ENCODE measurements at regions not wholly inside any gene's neighbourhood (a gene's known extent, or its start where the extent isn't known, plus 50 kb on each side); places are given as distances from the start of the nearest gene placed in this dataset.
"Not testable (repeated sequence)": the region's sequence is repeated elsewhere in the genome, so short reads cannot be mapped to it uniquely, and the experiment has no call there.

DNA sequence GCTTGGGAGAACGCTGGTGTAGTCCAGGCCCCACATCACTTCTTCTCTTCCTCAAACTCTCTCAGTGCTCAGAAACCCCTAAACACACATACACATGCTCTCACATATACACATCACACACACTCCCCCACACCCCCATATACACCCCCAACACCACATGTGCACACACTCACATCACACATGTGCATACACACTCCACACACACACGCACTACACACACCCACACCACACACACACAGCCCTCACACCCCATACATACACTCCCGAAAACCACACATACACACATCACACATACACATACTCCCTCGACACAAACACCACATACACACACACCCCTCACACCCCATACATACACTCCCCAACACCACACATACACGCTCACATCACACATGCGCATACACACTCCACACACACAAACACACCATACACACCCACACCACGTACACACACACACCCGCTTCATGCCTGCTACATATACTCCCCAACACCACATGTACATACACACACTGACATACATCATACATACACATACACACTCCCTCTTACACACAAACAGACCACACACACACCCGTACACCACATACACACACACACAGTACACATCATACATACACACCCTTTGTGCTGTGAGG is 110.3 kb upstream of the TMEM170B start:
- DNase-seq (ENCODE audit: low read depth in 2 of 2): no peak

DNA sequence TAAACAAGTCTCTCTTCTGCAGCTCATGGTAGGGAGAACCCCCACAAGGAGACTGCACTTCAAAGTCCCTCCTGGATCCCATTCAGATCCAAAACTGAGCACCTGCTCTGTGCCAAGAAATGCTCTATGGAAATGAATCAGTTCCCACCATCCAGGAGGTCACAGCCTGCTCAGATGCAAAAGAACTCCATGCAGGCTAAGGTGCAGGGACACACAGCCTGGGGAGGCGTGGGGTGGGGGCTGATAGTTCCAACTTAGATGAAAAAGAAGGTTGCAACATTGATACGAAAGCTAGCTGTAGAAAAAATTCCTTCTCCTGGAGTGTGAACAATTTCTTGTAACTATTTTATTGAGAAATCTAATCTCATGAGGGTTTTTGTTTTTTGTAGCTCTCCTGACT is 111.0 kb upstream of the TMEM170B start:
- DNase-seq (ENCODE audit: low read depth in 2 of 2): no peak

DNA sequence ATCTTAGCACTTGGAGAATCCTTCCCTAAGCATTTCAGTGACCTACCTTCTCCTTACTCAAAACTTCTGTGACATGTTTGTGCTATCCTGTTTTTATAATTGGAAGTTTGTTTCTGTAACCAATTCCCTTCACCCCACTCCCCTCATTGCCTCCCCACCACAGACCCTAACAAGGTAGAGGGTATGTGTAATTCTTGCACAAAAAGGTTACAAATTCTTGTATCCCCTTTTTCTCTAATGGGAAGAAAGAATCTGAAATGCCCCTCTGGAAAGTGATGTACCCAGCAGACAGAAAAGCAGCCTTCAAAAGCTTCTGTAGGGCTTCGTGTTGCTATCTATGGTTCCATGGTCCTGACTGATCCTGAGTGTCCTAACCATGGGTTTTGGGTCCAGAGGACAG is 111.7 kb upstream of the TMEM170B start:
- no peak for DNase-seq (ENCODE audit: low read depth in 2 of 2)

DNA sequence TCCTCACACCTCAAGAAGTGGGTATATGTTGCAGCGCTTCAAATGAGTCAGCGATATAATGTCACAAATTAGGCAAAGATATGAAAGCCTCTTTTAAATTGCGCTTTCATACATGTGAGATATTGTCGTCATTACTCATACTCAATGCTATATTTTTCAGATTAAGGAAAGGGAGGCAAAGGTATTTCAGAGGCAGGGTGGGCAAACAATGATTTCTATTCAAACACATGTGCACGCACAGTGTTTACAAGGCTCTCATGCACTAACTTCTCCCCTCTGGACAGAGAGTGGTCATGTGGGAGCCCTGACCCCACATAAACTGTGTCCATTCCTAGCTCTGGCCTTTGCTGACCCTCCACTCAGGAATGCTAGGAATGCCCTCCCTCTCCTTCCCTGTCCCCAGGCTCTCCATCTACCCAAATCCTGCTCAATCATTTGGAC is 112.1 kb upstream of the TMEM170B start:
- DNase-seq (ENCODE audit: low read depth in 2 of 2): no peak

DNA sequence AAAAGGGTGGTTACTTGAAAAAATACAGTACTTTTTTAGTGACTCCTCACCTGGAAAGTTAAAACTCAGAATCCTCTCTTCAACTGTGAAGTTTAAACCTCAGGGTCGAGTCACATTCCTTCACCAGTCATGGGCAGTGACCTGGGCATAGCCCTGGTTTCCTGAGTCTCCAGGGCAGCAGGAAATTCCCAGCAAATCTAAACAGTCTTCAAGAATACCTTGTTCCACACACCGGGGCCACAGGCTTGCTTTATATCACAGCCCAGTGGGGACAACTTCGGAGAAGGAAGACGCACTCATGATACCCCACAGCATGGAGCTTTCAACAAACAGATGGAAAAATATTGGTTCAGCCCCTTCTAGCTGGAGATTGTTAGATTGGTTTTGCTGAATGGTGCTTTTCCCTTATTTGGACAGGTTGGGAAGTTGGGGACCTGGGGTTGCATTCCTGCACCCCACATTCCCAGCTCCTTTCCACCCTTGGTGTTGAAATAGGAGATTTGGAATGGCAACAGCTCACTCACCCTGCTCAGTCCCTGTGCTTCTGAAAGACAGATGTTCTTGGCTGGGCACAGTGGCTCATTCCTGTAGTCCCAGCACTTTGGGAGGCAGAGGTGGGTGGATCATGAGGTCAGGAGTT is 113.0 kb upstream of the TMEM170B start:
- no peak for DNase-seq (ENCODE audit: low read depth in 2 of 2)

DNA sequence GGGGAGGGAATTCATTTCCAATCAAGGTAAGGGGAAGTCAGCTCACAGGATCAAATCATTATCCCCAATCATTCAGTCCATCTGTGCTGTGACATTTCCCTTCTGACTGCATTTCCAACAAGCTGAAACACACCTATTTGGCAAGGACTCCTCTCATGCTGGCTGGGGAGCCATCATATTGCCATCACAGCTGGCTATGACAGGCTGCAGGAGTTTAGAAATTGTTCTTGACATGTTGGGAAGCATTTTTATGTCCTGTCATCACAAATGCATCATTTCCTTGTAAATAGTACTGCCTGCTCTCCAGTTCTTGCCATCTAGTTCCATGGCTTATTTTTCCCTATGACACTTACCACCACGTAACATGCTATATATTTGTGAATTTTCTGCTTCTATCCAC is 113.9 kb upstream of the TMEM170B start:
- no peak for DNase-seq (ENCODE audit: low read depth in 2 of 2)

DNA sequence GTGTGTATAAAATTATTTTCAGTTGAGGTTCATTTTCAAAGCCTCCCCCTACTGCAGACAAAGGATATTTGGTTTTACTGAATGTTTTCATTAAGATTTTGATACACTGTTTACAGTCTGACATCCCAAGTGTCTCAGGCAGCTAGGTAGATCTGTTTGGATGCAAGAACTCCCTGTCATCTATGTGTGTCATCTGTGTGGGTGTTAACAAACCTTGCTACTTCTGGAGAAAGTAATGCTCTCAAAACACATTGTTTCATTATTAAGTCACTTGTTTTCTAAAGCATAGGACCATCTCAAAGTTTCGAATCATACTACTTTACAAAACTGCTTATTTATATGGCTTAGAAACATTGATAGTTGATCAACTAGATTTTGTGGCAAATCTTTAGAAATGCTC is 114.5 kb upstream of the TMEM170B start:
- DNase-seq (ENCODE audit: low read depth in 2 of 2): no peak

DNA sequence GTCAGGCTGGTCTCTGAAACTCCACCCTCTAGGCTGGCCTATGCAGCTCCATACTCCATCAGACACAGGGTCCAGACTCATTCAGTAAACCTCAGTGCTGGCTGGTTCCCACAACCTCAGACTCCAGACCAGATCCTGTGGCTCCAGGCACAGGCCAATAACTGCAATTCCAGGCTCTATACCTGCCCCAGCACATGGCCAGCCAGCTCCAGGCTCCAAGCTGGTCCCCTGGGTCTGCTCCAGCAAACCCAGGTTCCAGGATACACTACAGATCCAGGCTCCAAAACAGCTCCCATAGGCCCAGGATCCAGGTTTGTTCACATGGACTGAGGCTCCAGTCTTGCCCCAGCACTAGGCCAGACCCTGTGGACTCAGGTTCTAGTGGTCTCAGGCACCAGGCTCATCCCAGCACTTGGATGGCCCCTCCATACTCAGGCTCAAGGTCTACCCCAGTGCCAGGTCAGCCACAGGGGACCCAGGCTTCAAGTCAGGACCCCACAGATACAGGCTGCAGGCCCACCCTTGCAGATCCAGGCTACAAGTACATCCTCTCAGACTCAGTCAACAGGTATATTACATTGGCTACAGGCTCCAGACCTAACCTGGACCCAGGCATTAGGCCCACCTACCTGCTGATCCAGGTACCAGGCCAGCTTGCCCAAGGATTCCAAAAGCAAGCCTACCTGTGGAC is 117.6 kb upstream of the TMEM170B start:
- DNase-seq (ENCODE audit: low read depth in 2 of 2): no peak

DNA sequence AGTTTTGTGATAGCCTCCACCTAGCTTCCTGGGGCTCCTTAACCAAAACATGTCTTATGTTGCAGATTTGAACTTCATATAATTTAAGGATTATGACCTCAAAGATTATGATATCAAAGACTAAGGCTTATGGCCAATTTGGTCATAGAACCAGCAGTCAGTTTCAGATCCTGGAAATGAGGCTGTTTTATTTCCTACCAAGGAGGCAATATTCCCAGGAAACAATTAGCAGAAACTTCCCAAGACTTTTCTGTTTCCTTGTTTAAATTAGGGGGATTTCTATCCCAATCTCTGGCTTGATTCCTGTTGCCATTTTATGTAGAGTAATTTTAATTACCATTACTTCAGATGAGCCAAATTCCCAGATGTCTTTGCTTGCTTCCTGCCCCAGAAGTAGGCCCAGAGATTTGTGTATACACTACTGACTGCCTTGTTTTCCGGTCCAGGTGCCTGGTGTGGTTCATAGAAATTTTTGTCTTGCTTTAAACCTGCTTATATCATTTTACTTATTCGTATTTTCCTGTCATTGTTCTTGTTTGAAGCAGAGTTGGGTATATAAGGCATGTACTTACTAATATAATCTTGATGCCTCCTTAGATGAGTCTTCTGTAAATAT is 119.2 kb upstream of the TMEM170B start:
- DNase-seq (ENCODE audit: low read depth in 2 of 2): no peak

DNA sequence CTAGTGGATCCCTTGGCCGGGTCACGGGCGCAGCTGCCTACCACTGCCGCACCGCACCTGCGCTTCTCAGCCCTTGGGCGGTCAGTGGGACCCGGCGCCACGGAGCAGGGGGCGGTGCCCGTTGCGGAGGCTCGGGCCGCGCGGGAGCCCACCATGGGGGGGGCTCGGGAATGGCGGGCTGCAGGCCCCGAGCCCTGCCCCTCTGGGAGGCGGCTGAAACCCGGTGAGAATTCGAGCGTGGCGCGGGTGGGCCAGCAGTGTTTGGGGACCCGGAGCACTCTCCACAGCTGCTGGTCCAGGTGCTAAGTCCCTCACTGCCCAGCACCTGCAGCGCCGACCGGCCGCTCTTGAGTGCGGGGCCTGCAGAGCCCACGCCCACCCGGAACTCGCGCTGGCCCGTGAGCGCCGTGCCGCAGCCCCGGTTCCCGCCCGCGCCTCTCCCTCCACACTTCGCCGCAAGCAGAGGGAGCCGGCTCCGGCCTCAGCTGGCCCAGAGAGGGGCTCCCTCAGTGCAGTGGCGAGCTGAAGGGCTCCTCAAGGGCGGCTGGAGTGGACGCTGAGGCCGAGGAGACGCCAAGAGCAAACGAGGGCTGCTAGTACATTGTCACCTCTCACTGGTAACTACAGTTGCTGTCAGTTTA is 120.5 kb upstream of the TMEM170B start:
- no peak for DNase-seq (ENCODE audit: low read depth in 2 of 2)

DNA sequence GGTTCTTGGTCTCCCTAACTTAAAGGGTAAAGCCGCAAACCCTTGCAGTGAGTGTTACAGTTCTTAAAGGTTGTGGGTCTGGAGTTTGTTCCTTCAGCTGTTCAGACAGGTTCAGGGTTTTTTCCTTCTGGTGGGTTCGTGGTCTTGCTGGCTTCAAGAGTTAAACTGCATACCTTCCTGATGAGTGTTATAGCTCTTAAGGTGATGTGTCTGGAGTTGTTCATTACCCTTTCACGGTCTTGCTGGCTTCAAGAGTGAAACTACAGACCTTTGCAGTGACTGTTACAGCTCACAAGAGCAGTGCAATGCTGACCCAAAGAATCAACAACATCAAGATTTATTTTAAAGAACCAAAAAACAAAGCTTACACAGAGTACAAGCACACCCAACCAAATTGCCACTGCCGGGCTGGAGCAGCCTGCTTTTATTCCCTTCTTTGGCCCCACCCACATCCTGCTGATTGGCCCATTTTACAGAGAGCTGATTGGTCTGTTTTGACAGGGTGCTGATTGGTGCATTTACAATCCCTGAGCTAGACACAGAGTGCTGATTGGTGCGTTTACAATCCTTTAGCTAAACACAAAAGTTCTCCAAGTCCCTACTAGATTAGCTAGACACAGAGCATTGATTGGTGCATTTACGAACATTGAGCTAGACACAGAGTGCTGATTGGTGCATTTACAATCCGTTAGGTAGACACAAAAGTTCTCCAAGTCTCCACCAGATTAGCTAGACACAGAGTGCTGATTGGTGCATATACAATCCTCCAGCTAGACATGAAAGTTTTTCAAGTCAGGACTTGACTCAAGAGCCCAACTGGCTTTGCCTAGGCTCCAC is 121.2 kb upstream of the TMEM170B start:
- not testable (repeated sequence) for DNase-seq (ENCODE audit: low read depth in 2 of 2)

DNA sequence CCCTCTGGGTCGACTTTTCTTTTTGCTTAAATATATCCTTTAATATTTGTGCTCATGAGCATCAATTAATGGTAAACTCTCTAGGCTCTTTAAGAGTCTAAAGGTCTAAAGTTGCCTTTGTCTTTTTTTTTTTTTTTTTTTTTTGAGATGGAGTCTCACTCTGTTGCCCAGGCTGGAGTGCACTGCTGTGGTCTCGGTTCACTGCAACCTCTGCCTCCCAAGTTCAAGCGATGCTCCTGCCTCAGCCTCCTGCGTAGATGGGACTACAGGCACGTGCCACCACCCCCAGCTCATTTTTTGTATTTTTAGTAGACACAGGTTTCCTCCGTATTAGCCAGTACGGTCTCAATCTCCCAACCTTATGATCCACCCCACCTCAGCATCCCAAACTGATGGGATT is 122.0 kb upstream of the TMEM170B start:
- no peak for DNase-seq (ENCODE audit: low read depth in 2 of 2)

DNA sequence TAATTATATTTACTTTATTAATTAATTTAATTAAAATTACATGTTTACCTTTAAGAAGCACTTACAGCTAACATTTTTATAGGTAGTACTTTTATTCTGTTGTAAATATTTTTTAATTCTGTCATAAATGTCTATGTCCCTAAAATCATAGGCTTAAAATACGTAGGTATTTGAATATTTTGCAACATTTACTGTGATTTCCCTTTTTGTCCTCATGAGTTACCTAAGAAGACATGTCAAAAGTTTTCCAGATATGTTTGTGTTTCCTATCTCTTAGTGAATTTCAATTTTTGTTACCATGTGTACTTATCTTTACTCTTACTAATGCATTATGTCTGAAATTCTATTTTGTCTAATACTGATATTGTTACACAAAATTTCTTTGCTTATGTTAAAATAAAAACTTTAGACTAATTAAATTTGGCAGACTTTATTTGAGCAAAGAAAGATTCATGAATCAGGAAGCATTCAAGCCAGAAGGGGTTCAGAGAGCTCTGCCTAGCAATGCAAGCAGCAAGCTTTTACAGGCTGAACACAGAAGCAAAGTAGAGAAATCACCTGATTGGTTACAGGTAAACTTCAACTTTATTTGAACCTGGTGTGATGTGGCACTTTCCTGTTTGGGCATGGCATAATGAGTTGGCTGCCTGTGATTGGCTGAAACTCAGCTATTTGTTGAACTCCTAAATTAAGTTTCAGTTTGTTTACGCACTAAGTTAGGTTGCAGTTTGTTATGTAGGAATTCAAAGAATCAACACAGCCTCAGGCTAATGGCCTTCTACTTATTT is 123.2 kb upstream of the TMEM170B start:
- peak in 1 of 2 donors; percentile 24 for DNase-seq (ENCODE audit: low read depth in 2 of 2)

DNA sequence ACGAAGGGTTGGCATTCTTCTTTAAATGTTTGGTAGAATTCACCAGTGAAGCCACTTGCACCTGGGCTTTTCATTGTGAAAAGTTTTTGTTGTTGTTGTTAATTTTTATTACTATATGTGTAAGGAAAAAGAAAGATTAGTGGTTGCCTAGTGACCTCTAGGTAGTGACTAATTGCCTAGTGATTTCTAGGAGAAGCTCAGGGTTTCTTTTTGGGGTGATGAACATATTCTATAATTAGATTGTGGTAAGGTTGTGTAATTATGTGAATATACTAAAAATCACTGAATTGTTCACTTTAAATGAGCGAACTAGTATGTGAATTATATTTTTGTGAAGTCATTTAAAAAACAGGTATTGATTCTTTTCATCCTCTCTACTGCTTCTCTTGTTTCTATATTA is 123.8 kb upstream of the TMEM170B start:
- no peak for DNase-seq (ENCODE audit: low read depth in 2 of 2)

DNA sequence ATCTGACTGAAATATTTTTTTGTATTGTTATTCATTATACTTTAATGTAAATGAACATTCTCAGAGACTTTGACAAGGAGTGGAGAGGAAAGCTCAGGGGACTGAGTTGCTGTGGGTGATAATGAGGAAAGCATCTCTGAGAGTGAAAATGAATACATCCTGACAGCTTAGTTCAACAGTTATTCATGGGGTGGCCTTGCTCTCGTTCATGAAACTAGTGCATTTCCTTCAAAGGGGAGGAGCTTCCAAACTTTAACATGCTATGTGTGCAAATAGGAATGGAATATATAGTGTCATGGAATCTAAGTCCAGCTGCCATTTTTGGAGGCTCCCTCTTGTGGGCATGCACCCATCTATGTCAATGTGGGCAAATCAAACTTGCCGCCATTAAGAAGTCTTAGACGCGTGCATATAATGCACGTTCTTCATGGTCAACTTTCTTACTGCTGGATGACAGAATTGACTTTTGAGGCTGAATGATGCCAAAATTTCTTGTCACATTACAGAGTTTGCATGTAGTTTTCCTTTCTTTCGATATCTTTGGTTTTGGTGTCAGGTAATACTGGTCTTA is 124.3 kb upstream of the TMEM170B start:
- DNase-seq (ENCODE audit: low read depth in 2 of 2): no peak

DNA sequence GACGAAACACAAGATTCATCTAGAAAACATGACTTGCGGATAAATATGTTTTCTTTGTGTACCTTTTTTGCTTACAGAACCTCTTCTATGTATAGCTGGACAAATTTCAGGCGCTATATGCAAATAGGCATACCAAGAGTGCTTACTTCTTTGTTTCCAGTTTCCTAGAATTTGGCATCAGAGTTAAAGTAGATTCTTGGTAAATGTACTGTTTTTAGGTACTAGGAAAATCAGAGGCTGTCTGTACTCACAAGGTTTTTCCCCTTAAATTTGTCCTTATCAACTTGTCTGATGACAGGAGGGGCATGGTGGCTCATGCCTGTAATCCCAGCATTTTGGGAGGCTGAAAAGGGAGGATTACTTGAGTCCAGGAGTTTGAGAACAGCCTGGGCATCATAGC is 124.9 kb upstream of the TMEM170B start:
- DNase-seq (ENCODE audit: low read depth in 2 of 2): no peak

DNA sequence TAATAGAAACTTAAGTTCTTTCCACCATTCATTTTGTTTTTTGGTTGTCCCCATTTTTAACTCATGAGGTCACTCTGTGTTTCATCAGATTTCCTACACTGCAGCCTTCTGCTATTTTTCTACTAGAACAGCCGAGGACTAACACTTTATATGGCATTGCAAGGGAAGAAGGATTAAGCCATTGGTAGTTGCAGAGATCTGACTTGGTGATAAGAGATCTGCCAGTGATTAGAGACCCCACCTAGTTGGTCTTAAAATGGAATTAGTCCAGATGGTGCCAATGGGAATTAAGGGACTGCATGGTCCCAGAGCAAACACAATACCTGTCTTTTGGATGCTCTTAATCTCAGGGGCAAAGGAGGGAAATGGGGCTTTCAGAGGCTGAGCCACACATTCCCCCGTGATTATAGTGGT is 125.5 kb upstream of the TMEM170B start:
- DNase-seq (ENCODE audit: low read depth in 2 of 2): no peak

DNA sequence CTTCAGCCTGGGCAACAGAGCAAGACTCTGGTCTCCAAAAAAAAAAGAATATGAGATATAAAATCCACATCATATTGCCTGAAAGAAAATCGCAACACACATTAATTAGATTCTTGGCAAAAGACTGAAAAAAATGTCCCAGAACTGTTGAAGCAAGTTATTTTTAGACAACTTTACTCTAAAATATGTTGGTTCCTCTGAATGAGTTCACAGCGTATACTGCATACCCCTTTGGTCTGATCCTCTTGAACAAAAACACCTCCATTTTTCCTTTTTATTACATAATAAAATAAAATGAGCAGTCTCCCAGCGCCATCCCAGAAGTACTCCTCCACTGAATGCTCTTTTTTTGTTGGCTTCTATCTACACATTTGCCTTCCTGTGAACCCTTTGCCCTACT is 126.0 kb upstream of the TMEM170B start:
- no peak for DNase-seq (ENCODE audit: low read depth in 2 of 2)

DNA sequence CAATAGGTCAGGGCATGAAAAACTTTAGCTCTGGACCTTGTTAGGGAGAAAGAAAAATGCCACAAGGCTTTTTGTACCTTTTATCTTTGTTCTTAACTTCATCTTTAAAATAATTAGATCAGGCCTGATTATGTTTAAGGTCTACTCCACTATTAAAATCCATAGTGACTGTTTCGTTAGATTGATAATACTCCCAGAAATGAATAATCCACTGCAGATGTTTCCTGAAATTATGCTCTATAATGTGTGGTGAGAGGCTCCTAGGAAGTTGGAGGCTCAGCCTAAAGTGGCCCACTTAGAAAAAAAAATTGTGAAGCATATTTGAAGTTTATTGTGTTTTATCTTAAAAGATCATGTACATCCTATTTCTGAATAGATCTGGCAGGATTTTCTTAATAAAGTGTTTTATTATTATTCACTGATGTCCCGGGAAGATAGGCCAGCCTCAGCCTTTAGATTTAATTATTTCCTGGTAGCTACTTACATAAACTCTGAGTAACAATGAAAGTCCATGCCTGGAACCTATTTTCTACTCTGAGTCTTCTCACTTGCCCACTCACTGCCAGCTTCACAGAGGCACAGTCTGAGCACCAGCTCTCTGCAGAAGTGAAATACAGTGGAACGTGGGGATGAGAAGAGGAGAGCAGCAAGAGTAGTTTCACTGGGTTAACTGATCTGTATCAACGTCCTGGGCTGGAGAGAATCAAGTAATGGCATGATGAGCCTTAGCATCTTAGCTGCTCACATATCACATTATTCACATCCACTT is 126.8 kb upstream of the TMEM170B start:
- DNase-seq (ENCODE audit: low read depth in 2 of 2): no peak

Measured in stimulated activated CD8-positive, alpha-beta memory T cell treated with anti-CD3 and anti-CD28 coated beads, Interleukin-7, amount 100 ng/mL, for 4 hours (primary cell).